ENCODE measurements at regions not wholly inside any gene's neighbourhood (a gene's known extent, or its start where the extent isn't known, plus 50 kb on each side); places are given as distances from the start of the nearest gene placed in this dataset.
"Not testable (repeated sequence)": the region's sequence is repeated elsewhere in the genome, so short reads cannot be mapped to it uniquely, and the experiment has no call there.

GRCh38 chr1:146883190-146883589 is 54.9 kb upstream of the NBPF12 start:
- no CpG with 5 or more reads among the region's 4 CpGs for WGBS (ENCODE audit: extremely low coverage, insufficient read length, low lambda C conversion rate)
- not testable (repeated sequence) for H2BK5ac ChIP-seq (ENCODE audit: insufficient read length, low read length); H3K9me3 Mint-ChIP-seq

GRCh38 chr1:146881096-146881495 is 57.0 kb upstream of the NBPF12 start:
- not testable (repeated sequence) for H2BK5ac ChIP-seq (ENCODE audit: insufficient read length, low read length); H2BK12ac ChIP-seq (ENCODE audit: insufficient read length, low read depth, low read length); H3K4me2 ChIP-seq (ENCODE audit: insufficient read depth, insufficient read length, low read length); H2AFZ ChIP-seq (ENCODE audit: low read length); H3K4ac ChIP-seq (ENCODE audit: low read depth, low read length); H3K4me3 Mint-ChIP-seq; H3K23ac ChIP-seq (ENCODE audit: insufficient read length, low read depth, low read length); H3K9ac ChIP-seq (ENCODE audit: extremely low read depth, insufficient read length, low read length); H2BK15ac ChIP-seq (ENCODE audit: low read depth, low read length); H3K9me3 Mint-ChIP-seq; H3K36me3 Mint-ChIP-seq (ENCODE audit: insufficient read depth in 1 of 3, low read depth in 3 of 3); H3K79me2 ChIP-seq (ENCODE audit: insufficient read depth, low read length); H3K27me3 ChIP-seq (ENCODE audit: insufficient read depth, low read length); H2AK5ac ChIP-seq (ENCODE audit: insufficient read length, low read length); H3K27me3 Mint-ChIP-seq (ENCODE audit: low read depth); H3K27ac ChIP-seq (ENCODE audit: insufficient read length, low read depth, low read length); H3K14ac ChIP-seq (ENCODE audit: insufficient read depth, low read length); H3K23me2 ChIP-seq (ENCODE audit: insufficient read length, low read depth, low read length, poor library complexity, severe bottlenecking); H3K9me3 ChIP-seq (ENCODE audit: control insufficient read depth, low read depth, low read length); H4K8ac ChIP-seq (replicated peaks; ENCODE audit: insufficient read length, low read depth, low read length); H3T11ph ChIP-seq (ENCODE audit: low read length); H2BK120ac ChIP-seq (ENCODE audit: low read depth, low read length, poor library complexity, severe bottlenecking); H2BK20ac ChIP-seq (ENCODE audit: low read depth, low read length, poor library complexity, severe bottlenecking); H3K79me1 ChIP-seq (ENCODE audit: insufficient read depth, low read depth, low read length, poor library complexity, severe bottlenecking); H3K56ac ChIP-seq (ENCODE audit: insufficient read length, low read depth, low read length); H3K18ac ChIP-seq (ENCODE audit: insufficient read length, low read depth, low read length); H4K20me1 ChIP-seq (ENCODE audit: control insufficient read depth, insufficient read depth, insufficient read length); DNase-seq; H4K91ac ChIP-seq (ENCODE audit: insufficient read length, low read depth, low read length); H4K5ac ChIP-seq (ENCODE audit: insufficient read length, low read depth, low read length); H3K4me1 ChIP-seq (ENCODE audit: insufficient read depth, low read length); H3K4me1 Mint-ChIP-seq; H3K27ac Mint-ChIP-seq
- no CpG with 5 or more reads among the region's 8 CpGs for WGBS (ENCODE audit: extremely low coverage, insufficient read length, low lambda C conversion rate)

More at GRCh38 chr1:146883190-146883589, 54.9 kb upstream of the NBPF12 start:
- not testable (repeated sequence) for H3K4me1 ChIP-seq (ENCODE audit: insufficient read depth, low read length); H3K9ac ChIP-seq (ENCODE audit: extremely low read depth, insufficient read length, low read length); H3K79me1 ChIP-seq (ENCODE audit: insufficient read depth, low read depth, low read length, poor library complexity, severe bottlenecking); H3K18ac ChIP-seq (ENCODE audit: insufficient read length, low read depth, low read length); H3K56ac ChIP-seq (ENCODE audit: insufficient read length, low read depth, low read length); H2BK20ac ChIP-seq (ENCODE audit: low read depth, low read length, poor library complexity, severe bottlenecking); H3T11ph ChIP-seq (ENCODE audit: low read length); DNase-seq; H3K27me3 ChIP-seq (ENCODE audit: insufficient read depth, low read length); H4K91ac ChIP-seq (ENCODE audit: insufficient read length, low read depth, low read length); H3K4me2 ChIP-seq (ENCODE audit: insufficient read depth, insufficient read length, low read length); H2BK15ac ChIP-seq (ENCODE audit: low read depth, low read length); H2AK5ac ChIP-seq (ENCODE audit: insufficient read length, low read length); H2BK12ac ChIP-seq (ENCODE audit: insufficient read length, low read depth, low read length); H2BK120ac ChIP-seq (ENCODE audit: low read depth, low read length, poor library complexity, severe bottlenecking); H3K4ac ChIP-seq (ENCODE audit: low read depth, low read length); H2AFZ ChIP-seq (ENCODE audit: low read length); H3K79me2 ChIP-seq (ENCODE audit: insufficient read depth, low read length); H4K20me1 ChIP-seq (ENCODE audit: control insufficient read depth, insufficient read depth, insufficient read length); H3K4me3 Mint-ChIP-seq; H4K8ac ChIP-seq (replicated peaks; ENCODE audit: insufficient read length, low read depth, low read length); H3K23me2 ChIP-seq (ENCODE audit: insufficient read length, low read depth, low read length, poor library complexity, severe bottlenecking); H4K5ac ChIP-seq (ENCODE audit: insufficient read length, low read depth, low read length); H3K27ac ChIP-seq (ENCODE audit: insufficient read length, low read depth, low read length); H3K36me3 Mint-ChIP-seq (ENCODE audit: insufficient read depth in 1 of 3, low read depth in 3 of 3); H3K27ac Mint-ChIP-seq; H3K4me1 Mint-ChIP-seq; H3K9me3 ChIP-seq (ENCODE audit: control insufficient read depth, low read depth, low read length); H3K14ac ChIP-seq (ENCODE audit: insufficient read depth, low read length); H3K27me3 Mint-ChIP-seq (ENCODE audit: low read depth); H3K23ac ChIP-seq (ENCODE audit: insufficient read length, low read depth, low read length)
